HepG2 (cell line): ENCODE measurements at regions not wholly inside any gene's neighbourhood (a gene's known extent, or its start where the extent isn't known, plus 50 kb on each side); places are given as distances from the start of the nearest gene placed in this dataset.

ENCODE experiments used
- ATAC-seq: fragments of 200-7000 bp; cut with Tn5 transposase; 3 replicates; pipeline ENCODE4 v1.9.1; 2020; ENCODE audit warnings: mild to moderate bottlenecking, moderate library complexity
- BruUV-seq: library from RNA; stranded (reverse); fragments of 400-500 nt; replicated peaks from 2 replicates; lab custom pipeline; 2021; lab: Mats Ljungman, UMichigan
- CTCF ChIA-PET: fragments of 300-600 bp; formaldehyde crosslinking; extraction: SDS; loops from one replicate; lab custom pipeline; 2021; ENCODE audit warnings: low total read pairs, inconsistent platforms, low intra/inter-chr PET ratio; lab: Yijun Ruan, JAX
- POLR2A ChIA-PET: fragments of 350-600 bp; sonication (Branson Sonifier 250); formaldehyde crosslinking; loops from one replicate; lab custom pipeline; 2020; ENCODE audit warnings: antibody characterized with exemption, inconsistent platforms; lab: Yijun Ruan, JAX
- DNase-seq: peaks from one replicate; pipeline ENCODE4 v3.0.0-alpha.2; 2015; ENCODE audit warnings: low spot score
- FAIRE-seq: peaks from 3 replicates; lab custom pipeline; 2011; peaks lifted over from hg19 to GRCh38; lab: Jason Lieb, UNC
- H2AFZ ChIP-seq: one replicate; pipeline ENCODE4 v1.6.1; 2011; ENCODE audit warnings: low read length, inconsistent platforms
- H3K27ac ChIP-seq: fragments of 300-600 bp; 3 replicates; pipeline ENCODE4 v1.8.0; 2011; ENCODE audit warnings: mixed run types, mild to moderate bottlenecking, mixed read lengths, low read length, inconsistent platforms; ENCODE audit not compliant: insufficient read depth; ENCODE audit errors: extremely low read length
- H3K27me3 ChIP-seq, 2 experiments: fragments of 200-600 bp in 1 of 2; 2 replicates in 1 of 2; 3 replicates in 1 of 2; pipeline versions ENCODE4 v1.6.0 to v1.8.0; 2011; ENCODE audit warnings: low read length in 2 of 2, mild to moderate bottlenecking in 2 of 2, moderate library complexity in 2 of 2, inconsistent platforms in 1 of 2; ENCODE audit not compliant: insufficient read depth in 2 of 2, control insufficient read depth in 1 of 2
- H3K36me3 ChIP-seq, 2 experiments: fragments of 200-600 bp in 1 of 2; replicated peaks in 1 of 2; 2 replicates in 1 of 2; 3 replicates in 1 of 2; pipeline versions ENCODE4 v1.5.1 to v1.8.0; 2011; ENCODE audit warnings: low read length in 2 of 2, inconsistent platforms in 1 of 2; ENCODE audit not compliant: insufficient read depth in 2 of 2, control insufficient read depth in 1 of 2
- H3K4me1 ChIP-seq: 2 replicates; pipeline ENCODE4 v1.5.1; 2012; ENCODE audit warnings: low read length, inconsistent platforms; ENCODE audit not compliant: insufficient read depth
- H3K4me2 ChIP-seq: 2 replicates; pipeline ENCODE4 v1.6.0; 2011; ENCODE audit warnings: low read depth, low read length, inconsistent platforms
- H3K4me3 ChIP-seq, 3 experiments: fragments of 200-600 bp in 1 of 3; sonication (generic), shearing (Covaris generic) in 1 of 3; replicated peaks in 1 of 3; 2 replicates each; pipeline ENCODE4 v1.5.1; 2011 to 2016; ENCODE audit warnings: low read length in 3 of 3, inconsistent platforms in 2 of 3, low read depth in 2 of 3, mild to moderate bottlenecking in 2 of 3, control low read depth in 1 of 3, mixed read lengths in 1 of 3; ENCODE audit not compliant: insufficient read depth in 1 of 3
- H3K79me2 ChIP-seq: one replicate; pipeline ENCODE4 v1.6.1; 2011; ENCODE audit warnings: low read length, inconsistent platforms; ENCODE audit not compliant: insufficient read depth
- H3K9ac ChIP-seq: 2 replicates; pipeline ENCODE4 v1.6.0; 2011; ENCODE audit warnings: mild to moderate bottlenecking, low read depth, low read length, inconsistent platforms; ENCODE audit not compliant: insufficient read depth
- H3K9me3 ChIP-seq: 2 replicates; pipeline ENCODE4 v1.5.1; 2012; ENCODE audit warnings: mild to moderate bottlenecking, low read length
- H4K20me1 ChIP-seq: 2 replicates; pipeline ENCODE4 v1.6.0; 2011; ENCODE audit warnings: inconsistent platforms, mild to moderate bottlenecking, low read length, moderate library complexity; ENCODE audit not compliant: insufficient read depth
- BCL3 ChIP-seq: sonication (generic); formaldehyde crosslinking; IDR thresholded peaks from 2 replicates; pipeline ENCODE4 v1.5.1; 2020; ENCODE audit warnings: mild to moderate bottlenecking, missing genetic modification reagents, moderate library complexity
- GTF3A ChIP-seq: sonication (generic); formaldehyde crosslinking; conservative IDR thresholded peaks from 2 replicates; pipeline ENCODE4 v1.4.0; 2020; ENCODE audit warnings: mild to moderate bottlenecking, missing genetic modification reagents
- HOXA7 ChIP-seq: sonication (generic); formaldehyde crosslinking; IDR thresholded peaks from 2 replicates; pipeline ENCODE4 v1.8.1; 2022; ENCODE audit warnings: mild to moderate bottlenecking, missing genetic modification reagents, moderate library complexity
- KLF16 ChIP-seq, 2 experiments: sonication (generic) in 1 of 2; formaldehyde crosslinking in 1 of 2; IDR thresholded peaks; 2 replicates each; pipeline versions ENCODE4 v1.6.1 to v1.8.0; 2016 to 2023; ENCODE audit warnings: missing genetic modification reagents in 2 of 2, missing compliant biosample characterization in 1 of 2
- MAFF ChIP-seq: IDR thresholded peaks from 2 replicates; pipeline ENCODE4 v1.6.1; 2011; ENCODE audit warnings: low read depth, low read length, improper control_type of control experiment
- MAFK ChIP-seq, 2 experiments: IDR thresholded peaks in 1 of 2; conservative IDR thresholded peaks in 1 of 2; 2 replicates each; pipeline ENCODE4 v1.6.1; 2011; ENCODE audit warnings: improper control_type of control experiment in 2 of 2, low read length in 2 of 2
- NFE2L1 ChIP-seq: sonication (generic); formaldehyde crosslinking; IDR thresholded peaks from 2 replicates; pipeline ENCODE4 v1.4.0; 2020; ENCODE audit warnings: missing genetic modification reagents, mild to moderate bottlenecking, borderline replicate concordance
- POLR2AphosphoS5 ChIP-seq: IDR thresholded peaks from 2 replicates; pipeline ENCODE4 v1.6.1; 2012; ENCODE audit warnings: low read depth, low read length
- REPIN1 ChIP-seq: sonication (generic); formaldehyde crosslinking; IDR thresholded peaks from 2 replicates; pipeline ENCODE4 v1.8.0; 2022; ENCODE audit warnings: missing genetic modification reagents, low read depth, mild to moderate bottlenecking, borderline replicate concordance
- RFXAP ChIP-seq: sonication (generic); formaldehyde crosslinking; IDR thresholded peaks from 2 replicates; pipeline ENCODE4 v1.4.0; 2020; ENCODE audit warnings: missing genetic modification reagents, borderline replicate concordance
- RNF219 ChIP-seq: sonication (generic); formaldehyde crosslinking; IDR thresholded peaks from 2 replicates; pipeline ENCODE4 v1.5.0; 2020; ENCODE audit warnings: mild to moderate bottlenecking, missing genetic modification reagents
- ZFP1 ChIP-seq: IDR thresholded peaks from 2 replicates; pipeline ENCODE4 v1.6.1; 2016
- ZFP37 ChIP-seq: sonication (generic); formaldehyde crosslinking; IDR thresholded peaks from 2 replicates; pipeline ENCODE4 v1.4.0; 2020; ENCODE audit warnings: missing genetic modification reagents, borderline replicate concordance
- ZNF549 ChIP-seq: sonication (generic); formaldehyde crosslinking; IDR thresholded peaks from 2 replicates; pipeline ENCODE4 v1.5.0; 2020; ENCODE audit warnings: missing genetic modification reagents
- ZNF563 ChIP-seq: sonication (generic); formaldehyde crosslinking; IDR thresholded peaks from 2 replicates; pipeline ENCODE4 v1.8.0; 2022; ENCODE audit warnings: mild to moderate bottlenecking, moderate library complexity, missing genetic modification reagents
- ZNF615 ChIP-seq: sonication (generic); formaldehyde crosslinking; IDR thresholded peaks from 2 replicates; pipeline ENCODE4 v1.5.0; 2020; ENCODE audit warnings: mild to moderate bottlenecking, missing genetic modification reagents, borderline replicate concordance
- ZSCAN22 ChIP-seq: sonication (generic); formaldehyde crosslinking; IDR thresholded peaks from 2 replicates; pipeline ENCODE4 v1.4.0; 2020; ENCODE audit warnings: mild to moderate bottlenecking, missing genetic modification reagents
- WGBS: methylation state at CpG from one replicate; pipeline ENCODE4 v1.1.6; 2017; ENCODE audit warnings: low lambda C conversion rate; 5-methylcytosine and 5-hydroxymethylcytosine counted together
- in situ Hi-C: cut with HindIII; loops from 2 replicates; pipeline ENCODE4 v1.10.0; 2017; ENCODE audit warnings: low pct_unique_long_range_greater_than_20kb; ENCODE audit not compliant: extremely low pct_ligation_motif_present
- intact Hi-C: fragments of 100-400 bp; cut with micrococcal nuclease; formaldehyde crosslinking; loops from one replicate; pipeline ENCODE4 v1.10.0; 2022; ENCODE audit not compliant: unreplicated experiment

GRCh38 chr10:21065621-21066248 lies 168.6 kb upstream of the NEBL start:
- Histone ChIP-seq H3K4me1 (no peaks in the 10 kb centered on the region), H2AFZ (no peak overlapping the region), H3K79me2 (no peaks in the 10 kb centered on the region), H3K9ac (no peak overlapping the region), H4K20me1 (no peaks in the 10 kb centered on the region), H3K9me3 (no peaks in the 10 kb centered on the region), H3K4me2 (no peak overlapping the region), H3K27ac (no peak overlapping the region), H3K4me3 (no peak overlapping the region), H3K36me3 (no peaks in the 10 kb centered on the region), H3K27me3 (peaks cover 0 to 10% of the 10 kb centered on the region in 2 experiments; a peak in 3 of 5 replicates)
- intact Hi-C loops: no loop called here
- DNase-seq (no peak), ATAC-seq (no peak), FAIRE-seq (no peak)
- in situ Hi-C loops: no loop called here
- no TSS peak for BruUV-seq
- TF ChIP-seq MAFK (conservative IDR thresholded peaks at IDR 0.05 in 1 of 2, IDR thresholded peaks at IDR 0.05 in 1 of 2; ENCODE audit: low read length in 2 of 2) (peak; percentile 69 to 76), BCL3 (no peak), MAFF (peak; percentile 58)
- WGBS: 2% methylated on average over 2 of the region's 2 CpGs
- ChIA-PET POLR2A (no interaction called here), CTCF (no interaction called here)

- ChIA-PET CTCF (no interaction called here), POLR2A (no interaction called here)
- DNase-seq (no peak), FAIRE-seq (no peak), ATAC-seq (no peak)
- in situ Hi-C loops (no loop called here), intact Hi-C loops (no loop called here)
- no TSS peak for BruUV-seq
- Histone ChIP-seq H2AFZ (no peak overlapping the region), H3K4me1 (no peaks in the 10 kb centered on the region), H3K36me3 (no peaks in the 10 kb centered on the region), H4K20me1 (no peaks in the 10 kb centered on the region), H3K79me2 (no peaks in the 10 kb centered on the region), H3K27me3 (peaks cover 0 to 10% of the 10 kb centered on the region in 2 experiments; a peak in 3 of 5 replicates), H3K9ac (no peak overlapping the region), H3K27ac (no peak overlapping the region), H3K9me3 (peaks cover 17% of the 10 kb centered on the region), H3K4me3 (no peak overlapping the region), H3K4me2 (no peak overlapping the region)
- WGBS: 0% methylated on average over 4 of the region's 4 CpGs
- TF ChIP-seq REPIN1 (no peak), NFE2L1 (CRISPR knock-in tag) (no peak), ZNF615 (CRISPR knock-in tag) (no peak), POLR2AphosphoS5 (no peak), ZSCAN22 (CRISPR knock-in tag) (no peak), ZNF549 (CRISPR knock-in tag) (no peak), ZFP37 (CRISPR knock-in tag) (no peak), RFXAP (CRISPR knock-in tag) (no peak), ZFP1 (CRISPR knock-in tag) (no peak), HOXA7 (CRISPR knock-in tag) (no peak), RNF219 (no peak), ZNF563 (no peak), GTF3A (CRISPR knock-in tag) (no peak), KLF16 (CRISPR knock-in tag; IDR thresholded peaks at IDR 0.05) (no peak)
These were observed 164.9 kb upstream of the NEBL start for GRCh38 chr10:21061982-21062381.
